ENCODE measurements at regions not wholly inside any gene's neighbourhood (a gene's known extent, or its start where the extent isn't known, plus 50 kb on each side); places are given as distances from the start of the nearest gene placed in this dataset.

DNA sequence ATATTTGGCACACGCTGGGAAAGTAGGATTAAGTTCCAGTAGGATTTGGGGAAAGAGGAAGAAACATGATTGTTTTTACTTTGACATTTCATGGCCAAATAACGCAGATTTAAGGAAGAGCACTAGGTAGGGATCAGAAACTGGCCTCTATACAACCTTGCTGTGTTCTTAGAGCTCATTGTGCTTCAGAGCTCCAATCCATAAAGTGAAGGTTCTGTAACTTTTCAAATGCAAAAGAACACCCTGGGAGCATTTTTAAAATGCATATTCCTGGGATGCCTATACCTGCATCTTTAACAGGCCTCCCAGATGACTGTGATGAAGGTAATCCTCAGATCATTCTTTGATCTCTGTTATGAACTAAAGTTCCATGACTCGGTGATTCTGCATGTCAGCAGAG lies 77.1 kb downstream of the YIPF5 start:
- WGBS: 77% methylated on average over 3 of the region's 3 CpGs
- Histone ChIP-seq H3K9me3 (no peaks in the 10 kb centered on the region), H3K36me3 (no peaks in the 10 kb centered on the region), H3K27ac (no peak overlapping the region), H3K4me1 (replicated peaks) (no peaks in the 10 kb centered on the region), H3K4me3 (no peak overlapping the region), H3K27me3 (replicated peaks; ENCODE audit: insufficient read depth) (no peaks in the 10 kb centered on the region)
- no peak for TF ChIP-seq POLR2AphosphoS5 (IDR thresholded peaks at IDR 0.05)
- TF ChIP-seq, protein P1, sequence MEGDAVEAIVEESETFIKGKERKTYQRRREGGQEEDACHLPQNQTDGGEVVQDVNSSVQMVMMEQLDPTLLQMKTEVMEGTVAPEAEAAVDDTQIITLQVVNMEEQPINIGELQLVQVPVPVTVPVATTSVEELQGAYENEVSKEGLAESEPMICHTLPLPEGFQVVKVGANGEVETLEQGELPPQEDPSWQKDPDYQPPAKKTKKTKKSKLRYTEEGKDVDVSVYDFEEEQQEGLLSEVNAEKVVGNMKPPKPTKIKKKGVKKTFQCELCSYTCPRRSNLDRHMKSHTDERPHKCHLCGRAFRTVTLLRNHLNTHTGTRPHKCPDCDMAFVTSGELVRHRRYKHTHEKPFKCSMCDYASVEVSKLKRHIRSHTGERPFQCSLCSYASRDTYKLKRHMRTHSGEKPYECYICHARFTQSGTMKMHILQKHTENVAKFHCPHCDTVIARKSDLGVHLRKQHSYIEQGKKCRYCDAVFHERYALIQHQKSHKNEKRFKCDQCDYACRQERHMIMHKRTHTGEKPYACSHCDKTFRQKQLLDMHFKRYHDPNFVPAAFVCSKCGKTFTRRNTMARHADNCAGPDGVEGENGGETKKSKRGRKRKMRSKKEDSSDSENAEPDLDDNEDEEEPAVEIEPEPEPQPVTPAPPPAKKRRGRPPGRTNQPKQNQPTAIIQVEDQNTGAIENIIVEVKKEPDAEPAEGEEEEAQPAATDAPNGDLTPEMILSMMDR (IDR thresholded peaks at IDR 0.05): no peak
- TF ChIP-seq POLR2A (IDR thresholded peaks at IDR 0.05): no peak
- no peak for DNase-seq (ENCODE audit: low spot score)
- intact Hi-C loops (cut with DNase I): no loop called here

DNA sequence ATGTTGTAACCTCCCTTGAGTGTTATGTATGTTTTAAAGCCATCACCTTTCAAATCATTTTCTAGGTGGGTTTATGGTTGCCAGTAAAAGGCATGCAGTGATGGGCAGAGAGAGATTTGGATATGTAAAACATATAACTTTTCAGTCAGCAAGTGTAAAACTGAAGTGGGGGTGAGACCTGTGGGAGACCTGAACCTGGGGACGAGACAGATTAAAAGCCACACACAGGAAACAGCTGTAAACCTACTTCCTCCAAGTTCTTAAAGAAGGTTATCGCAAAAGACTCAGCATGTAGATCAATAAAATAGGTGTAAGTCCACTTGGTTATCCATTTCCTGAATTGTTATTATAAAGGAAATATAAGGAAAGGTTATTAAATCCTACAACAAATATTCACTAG lies 76.6 kb downstream of the YIPF5 start:
- no peak for DNase-seq (ENCODE audit: low spot score)
- Histone ChIP-seq H3K27ac (no peak overlapping the region), H3K27me3 (replicated peaks; ENCODE audit: insufficient read depth) (no peaks in the 10 kb centered on the region), H3K4me3 (no peak overlapping the region), H3K4me1 (replicated peaks) (no peaks in the 10 kb centered on the region), H3K36me3 (no peaks in the 10 kb centered on the region), H3K9me3 (no peaks in the 10 kb centered on the region)
- TF ChIP-seq POLR2A (IDR thresholded peaks at IDR 0.05): no peak
- TF ChIP-seq POLR2AphosphoS5 (IDR thresholded peaks at IDR 0.05): no peak
- TF ChIP-seq, protein P1 (IDR thresholded peaks at IDR 0.05): no peak
- intact Hi-C loops (cut with DNase I): no loop called here
- 80% methylated on average over 2 of the region's 2 CpGs for WGBS

DNA sequence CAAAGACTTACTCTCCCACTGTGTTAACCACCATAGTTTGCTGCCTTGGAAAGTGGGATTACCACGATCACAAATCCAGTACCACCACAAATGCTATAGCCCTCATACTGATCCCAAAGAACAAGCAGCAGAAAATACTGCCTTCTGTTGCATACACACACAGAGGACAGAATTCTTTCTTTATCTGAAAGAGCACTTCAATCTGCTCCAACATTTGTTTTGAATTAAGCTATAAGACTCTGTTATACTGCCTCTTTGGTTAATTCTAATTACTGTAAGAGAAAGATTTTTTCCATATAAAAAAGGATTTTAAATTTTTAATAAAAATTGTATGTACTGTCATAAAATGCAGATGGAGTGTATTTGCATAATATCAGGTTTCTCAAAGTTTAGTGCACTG lies 69.8 kb downstream of the YIPF5 start:
- intact Hi-C loops (cut with DNase I): no loop called here
- no peaks in the 10 kb centered on the region for H3K27me3 ChIP-seq (replicated peaks; ENCODE audit: insufficient read depth)
- no peak overlapping the region for H3K27ac ChIP-seq
- no peaks in the 10 kb centered on the region for H3K36me3 ChIP-seq
- no peak for DNase-seq (ENCODE audit: low spot score)
- TF ChIP-seq, protein P1 (IDR thresholded peaks at IDR 0.05): no peak
- no peak for TF ChIP-seq POLR2AphosphoS5 (IDR thresholded peaks at IDR 0.05)
- TF ChIP-seq POLR2A (IDR thresholded peaks at IDR 0.05): no peak
- WGBS: 96% methylated on average over 1 of the region's 1 CpG
- no peaks in the 10 kb centered on the region for H3K4me1 ChIP-seq (replicated peaks)
- no peak overlapping the region for H3K4me3 ChIP-seq
- H3K9me3 ChIP-seq: no peaks in the 10 kb centered on the region

DNA sequence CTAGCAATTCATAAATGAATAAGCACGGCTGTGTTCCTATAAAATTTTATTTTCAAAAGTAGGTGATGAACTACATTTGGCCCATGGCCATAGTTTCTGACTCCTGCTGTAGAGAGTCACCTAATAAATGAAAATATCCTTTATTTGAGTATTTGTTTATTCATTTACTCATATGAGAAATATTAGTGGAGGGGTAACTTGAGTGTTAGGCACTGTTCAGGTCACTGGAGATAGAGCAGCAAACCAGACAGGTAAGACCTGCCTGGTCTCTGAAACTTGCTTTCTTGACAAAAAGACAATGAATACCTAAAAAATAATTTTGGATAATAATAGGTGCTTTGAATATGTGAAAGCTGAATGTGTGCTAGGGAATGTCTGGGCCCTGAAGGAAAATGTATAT lies 68.8 kb downstream of the YIPF5 start:
- WGBS: 28% methylated on average over 1 of the region's 1 CpG
- intact Hi-C loops (cut with DNase I): no loop called here
- no peaks in the 10 kb centered on the region for H3K36me3 ChIP-seq
- H3K4me1 ChIP-seq (replicated peaks): no peaks in the 10 kb centered on the region
- TF ChIP-seq POLR2A (IDR thresholded peaks at IDR 0.05): no peak
- TF ChIP-seq POLR2AphosphoS5 (IDR thresholded peaks at IDR 0.05): no peak
- TF ChIP-seq, protein P1 (IDR thresholded peaks at IDR 0.05): no peak
- no peak for DNase-seq (ENCODE audit: low spot score)
- no peaks in the 10 kb centered on the region for H3K9me3 ChIP-seq
- no peaks in the 10 kb centered on the region for H3K27me3 ChIP-seq (replicated peaks; ENCODE audit: insufficient read depth)
- no peak overlapping the region for H3K27ac ChIP-seq
- H3K4me3 ChIP-seq: no peak overlapping the region

DNA sequence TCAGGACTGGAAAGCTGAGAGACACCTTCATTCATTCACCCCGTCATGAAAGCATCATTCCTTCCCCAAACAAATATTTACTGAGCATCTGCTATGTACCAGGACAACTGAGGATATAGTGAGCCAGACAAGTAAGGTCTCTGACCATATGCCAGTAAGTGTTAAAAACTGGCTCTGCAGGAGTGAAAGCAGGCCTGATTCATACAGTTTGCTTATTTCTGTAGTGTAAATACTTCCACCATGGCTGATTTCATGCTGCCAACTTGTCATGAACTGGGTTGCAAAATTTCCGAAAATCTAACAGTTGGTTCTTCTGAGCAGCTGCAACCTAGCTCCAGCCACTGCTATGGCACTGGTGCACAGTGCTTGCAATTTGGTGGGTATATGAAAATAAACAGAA lies 68.1 kb downstream of the YIPF5 start:
- intact Hi-C loops (cut with DNase I): no loop called here
- Histone ChIP-seq H3K27me3 (replicated peaks; ENCODE audit: insufficient read depth) (no peaks in the 10 kb centered on the region), H3K27ac (no peak overlapping the region), H3K4me1 (replicated peaks) (no peaks in the 10 kb centered on the region), H3K36me3 (no peaks in the 10 kb centered on the region), H3K4me3 (no peak overlapping the region), H3K9me3 (no peaks in the 10 kb centered on the region)
- DNase-seq (ENCODE audit: low spot score): no peak
- no peak for TF ChIP-seq POLR2AphosphoS5 (IDR thresholded peaks at IDR 0.05)
- TF ChIP-seq POLR2A (IDR thresholded peaks at IDR 0.05): no peak
- TF ChIP-seq, protein P1 (IDR thresholded peaks at IDR 0.05): no peak
- WGBS: 76% methylated on average over 2 of the region's 2 CpGs

Measured in prostate gland (tissue), 2 donors.